Lower leg skin (tissue), 3 donors: ENCODE measurements at regions not wholly inside any gene's neighbourhood (a gene's known extent, or its start where the extent isn't known, plus 50 kb on each side); places are given as distances from the start of the nearest gene placed in this dataset.

Experiments used
- CTCF ChIP-seq, 3 donors: fragments of 450-650 bp; IDR thresholded peaks; one replicate each; pipeline ENCODE4 v1.5.1; 2016; ENCODE audit warnings: antibody characterized with exemption in 3 of 3, mild to moderate bottlenecking in 3 of 3, moderate library complexity in 2 of 3
- POLR2A ChIP-seq, 2 donors: fragments of 450-650 bp; IDR thresholded peaks; one replicate each; pipeline ENCODE4 v1.6.1; 2016 to 2017; ENCODE audit warnings: antibody characterized with exemption in 2 of 2, mild to moderate bottlenecking in 1 of 2, moderate library complexity in 1 of 2

- TF ChIP-seq POLR2A (IDR thresholded peaks at IDR 0.05) (no peak), CTCF (IDR thresholded peaks at IDR 0.05) (no peak)
Observed at GRCh38 chr16:9644258-9644657, 538.0 kb downstream of the GRIN2A start.
